Ishikawa (cell line): ENCODE measurements at regions not wholly inside any gene's neighbourhood (a gene's known extent, or its start where the extent isn't known, plus 50 kb on each side); places are given as distances from the start of the nearest gene placed in this dataset.

Source experiments
- NFIC ChIP-seq: IDR thresholded peaks from 2 replicates; pipeline ENCODE4 v1.6.1; 2012
- TAF1 ChIP-seq: IDR thresholded peaks from 2 replicates; pipeline ENCODE4 v1.6.1; 2012; ENCODE audit warnings: low read depth, mild to moderate bottlenecking
- TCF12 ChIP-seq: IDR thresholded peaks from 2 replicates; pipeline ENCODE4 v1.6.1; 2012; ENCODE audit warnings: low read depth

- no peak for TF ChIP-seq TCF12
- no peak for TF ChIP-seq TAF1
- no peak for TF ChIP-seq NFIC
Observed at GRCh38 chr10:33052915-33053810, 95.1 kb upstream of the ITGB1 start.
